ENCODE measurements at regions not wholly inside any gene's neighbourhood (a gene's known extent, or its start where the extent isn't known, plus 50 kb on each side); places are given as distances from the start of the nearest gene placed in this dataset.

DNA sequence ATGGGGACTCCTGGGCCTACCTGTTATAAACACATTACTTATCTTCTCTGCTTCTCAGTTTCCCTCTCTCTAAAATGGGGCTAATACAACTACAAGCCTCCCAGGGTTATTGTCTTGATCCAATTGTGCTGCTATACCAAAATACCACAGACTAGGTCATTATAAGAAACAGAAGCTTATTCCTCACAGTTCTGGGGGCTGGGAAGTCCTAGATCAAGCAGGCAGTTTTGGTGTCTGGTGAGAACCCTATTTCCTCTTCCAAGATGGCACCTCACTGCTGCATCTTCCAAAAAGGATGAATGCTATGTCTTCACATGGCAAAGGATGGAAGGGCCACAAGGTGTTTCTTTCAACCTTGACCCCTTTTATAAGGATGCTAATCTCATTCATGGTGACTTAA is 732.9 kb upstream of the TBX3 start:
- H3K4me3 ChIP-seq (ENCODE audit: low read depth, poor library complexity, severe bottlenecking), result no peak overlapping the region
- intact Hi-C loops (cut with DNase I; ENCODE audit: low total_unique reads), result no loop called here
- no peak for DNase-seq (ENCODE audit: low spot score in 2 of 2)
- TF ChIP-seq, protein P1, sequence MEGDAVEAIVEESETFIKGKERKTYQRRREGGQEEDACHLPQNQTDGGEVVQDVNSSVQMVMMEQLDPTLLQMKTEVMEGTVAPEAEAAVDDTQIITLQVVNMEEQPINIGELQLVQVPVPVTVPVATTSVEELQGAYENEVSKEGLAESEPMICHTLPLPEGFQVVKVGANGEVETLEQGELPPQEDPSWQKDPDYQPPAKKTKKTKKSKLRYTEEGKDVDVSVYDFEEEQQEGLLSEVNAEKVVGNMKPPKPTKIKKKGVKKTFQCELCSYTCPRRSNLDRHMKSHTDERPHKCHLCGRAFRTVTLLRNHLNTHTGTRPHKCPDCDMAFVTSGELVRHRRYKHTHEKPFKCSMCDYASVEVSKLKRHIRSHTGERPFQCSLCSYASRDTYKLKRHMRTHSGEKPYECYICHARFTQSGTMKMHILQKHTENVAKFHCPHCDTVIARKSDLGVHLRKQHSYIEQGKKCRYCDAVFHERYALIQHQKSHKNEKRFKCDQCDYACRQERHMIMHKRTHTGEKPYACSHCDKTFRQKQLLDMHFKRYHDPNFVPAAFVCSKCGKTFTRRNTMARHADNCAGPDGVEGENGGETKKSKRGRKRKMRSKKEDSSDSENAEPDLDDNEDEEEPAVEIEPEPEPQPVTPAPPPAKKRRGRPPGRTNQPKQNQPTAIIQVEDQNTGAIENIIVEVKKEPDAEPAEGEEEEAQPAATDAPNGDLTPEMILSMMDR (IDR thresholded peaks at IDR 0.05), result no peak
- TF ChIP-seq POLR2A (IDR thresholded peaks at IDR 0.05), result no peak

DNA sequence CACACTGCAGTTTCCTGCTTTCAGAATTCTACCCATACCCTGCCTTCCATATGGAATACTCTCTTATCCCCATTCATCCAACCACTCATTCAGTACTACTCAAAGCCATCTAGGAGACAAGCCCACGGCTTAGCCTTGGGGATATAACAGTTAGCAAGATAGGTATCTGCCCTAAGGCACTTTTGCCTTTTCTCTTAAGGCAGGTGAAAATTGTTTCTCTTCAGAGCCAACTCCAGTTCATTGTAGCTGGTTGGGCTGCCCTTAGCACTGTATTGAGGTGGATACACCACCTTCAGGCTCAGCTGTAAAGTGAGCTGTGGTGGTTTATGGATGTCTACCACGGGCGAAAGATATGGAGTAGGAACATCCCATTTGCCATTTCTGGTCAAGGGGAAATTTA is 729.7 kb upstream of the TBX3 start:
- intact Hi-C loops (cut with DNase I; ENCODE audit: low total_unique reads), result no loop called here
- 87 to 89% methylated on average over 3 of the region's 3 CpGs for WGBS, 2 donors
- no peak overlapping the region for H3K4me3 ChIP-seq (ENCODE audit: low read depth, poor library complexity, severe bottlenecking)
- no peak for TF ChIP-seq POLR2A (IDR thresholded peaks at IDR 0.05)
- TF ChIP-seq, protein P1 (IDR thresholded peaks at IDR 0.05), result no peak
- no peak for DNase-seq (ENCODE audit: low spot score in 2 of 2)

DNA sequence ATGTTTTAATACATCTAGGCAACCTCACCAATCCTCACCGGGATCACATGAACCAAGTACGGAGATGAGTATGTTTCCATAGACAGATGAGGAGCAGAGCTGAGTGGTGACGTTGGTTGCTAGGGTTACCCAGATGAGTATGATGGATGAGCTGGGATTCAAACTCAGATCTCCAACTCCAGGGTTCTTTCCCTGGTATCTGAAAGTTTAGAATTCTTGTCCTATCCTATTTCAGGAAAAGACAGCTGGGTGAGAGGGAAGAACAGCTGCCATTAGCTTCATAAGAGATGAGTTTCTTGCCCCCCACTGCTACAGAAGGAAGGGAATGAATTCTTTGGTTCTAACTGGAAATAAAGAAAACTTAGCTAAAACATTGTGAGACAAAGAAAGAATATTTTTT is 728.9 kb upstream of the TBX3 start:
- no peak overlapping the region for H3K4me3 ChIP-seq (ENCODE audit: low read depth, poor library complexity, severe bottlenecking)
- DNase-seq (ENCODE audit: low spot score in 2 of 2), result no peak
- 83 to 88% methylated on average over 3 of the region's 3 CpGs for WGBS, 2 donors
- TF ChIP-seq POLR2A (IDR thresholded peaks at IDR 0.05), result no peak
- TF ChIP-seq, protein P1 (IDR thresholded peaks at IDR 0.05), result no peak
- intact Hi-C loops (cut with DNase I; ENCODE audit: low total_unique reads), result no loop called here

DNA sequence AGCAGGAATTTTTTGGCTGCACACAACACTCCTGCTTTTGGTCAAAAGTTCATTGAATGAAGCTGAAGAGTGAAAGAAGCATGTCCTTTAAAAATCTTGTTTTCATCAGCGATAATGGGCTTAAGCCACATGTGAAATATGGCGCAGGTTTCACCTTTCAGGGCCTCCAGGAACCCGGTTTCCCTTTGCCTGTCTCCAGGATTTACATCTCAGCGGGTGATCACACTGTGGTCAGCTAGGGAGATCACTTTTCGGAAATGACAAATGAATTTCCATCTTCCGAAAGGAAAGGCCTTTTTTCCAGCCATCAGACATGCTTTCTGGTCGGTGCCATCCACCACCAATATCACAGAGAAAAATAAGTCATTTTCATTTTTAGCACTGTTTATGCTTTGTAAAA is 727.1 kb upstream of the TBX3 start:
- 81 to 85% methylated on average over 7 of the region's 7 CpGs for WGBS, 2 donors

DNA sequence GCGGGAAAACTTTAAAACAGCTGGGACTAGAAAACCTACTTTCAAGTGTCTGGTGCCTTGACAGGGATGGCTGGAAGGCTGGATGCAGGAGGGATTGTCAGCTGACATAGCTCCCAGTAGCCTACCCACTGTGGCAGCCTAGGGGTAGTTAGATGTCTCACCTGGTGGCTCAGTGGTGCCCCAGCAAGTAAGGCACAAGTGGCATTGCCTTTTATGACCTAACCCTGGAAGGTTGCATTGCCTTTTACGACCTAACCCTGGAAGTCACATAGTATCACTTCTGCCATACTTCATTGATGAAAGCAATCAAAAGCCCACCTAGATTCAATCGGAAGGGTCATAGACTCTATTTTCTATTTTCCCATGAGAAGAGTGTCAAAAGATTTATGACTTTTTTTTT is 724.7 kb upstream of the TBX3 start:
- TF ChIP-seq, protein P1 (IDR thresholded peaks at IDR 0.05), result no peak
- TF ChIP-seq POLR2A (IDR thresholded peaks at IDR 0.05), result no peak
- intact Hi-C loops (cut with DNase I; ENCODE audit: low total_unique reads), result no loop called here
- H3K4me3 ChIP-seq (ENCODE audit: low read depth, poor library complexity, severe bottlenecking), result no peak overlapping the region
- WGBS, 2 donors, result 95 to 96% methylated on average over 3 of the region's 3 CpGs
- DNase-seq (ENCODE audit: low spot score in 2 of 2), result no peak

More for the DNA sequence above, 727.1 kb upstream of the TBX3 start:
- intact Hi-C loops (cut with DNase I; ENCODE audit: low total_unique reads), result no loop called here
- TF ChIP-seq, protein P1 (IDR thresholded peaks at IDR 0.05), result no peak
- no peak for TF ChIP-seq POLR2A (IDR thresholded peaks at IDR 0.05)
- H3K4me3 ChIP-seq (ENCODE audit: low read depth, poor library complexity, severe bottlenecking), result no peak overlapping the region
- DNase-seq (ENCODE audit: low spot score in 2 of 2), result no peak

DNA sequence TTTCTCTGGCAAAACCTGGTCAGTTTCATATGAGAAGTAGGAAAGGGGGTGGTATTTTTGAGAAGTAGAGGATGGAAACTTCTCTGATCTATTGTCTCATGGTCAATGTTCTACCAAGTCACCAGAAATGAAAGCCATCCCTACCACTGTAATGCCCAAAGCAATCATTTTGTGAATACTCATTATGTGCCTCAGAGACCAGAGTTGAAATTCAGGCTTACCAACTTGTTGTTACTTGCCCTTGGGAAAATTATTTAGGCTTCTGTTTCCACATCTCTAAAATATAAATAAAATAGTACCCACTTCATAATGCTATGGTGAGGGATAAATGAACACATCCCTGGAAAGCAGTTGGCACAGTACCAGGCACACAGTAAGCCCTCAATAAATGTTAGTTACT is 723.7 kb upstream of the TBX3 start:
- no peak for DNase-seq (ENCODE audit: low spot score in 2 of 2)
- TF ChIP-seq, protein P1 (IDR thresholded peaks at IDR 0.05), result no peak
- TF ChIP-seq POLR2A (IDR thresholded peaks at IDR 0.05), result no peak
- intact Hi-C loops (cut with DNase I; ENCODE audit: low total_unique reads), result no loop called here
- H3K4me3 ChIP-seq (ENCODE audit: low read depth, poor library complexity, severe bottlenecking), result no peak overlapping the region

Measured in lower leg skin (tissue), 4 donors.